MM.1S (cell line): ENCODE measurements at regions not wholly inside any gene's neighbourhood (a gene's known extent, or its start where the extent isn't known, plus 50 kb on each side); places are given as distances from the start of the nearest gene placed in this dataset.

Experiments
- DNase-seq: peaks from one replicate; pipeline ENCODE4 v3.0.0-alpha.2; 2015
- H2AFZ ChIP-seq: fragments of 300-600 bp; sonication (generic); 2 replicates; pipeline ENCODE4 v1.6.0; 2016; ENCODE audit warnings: antibody characterized with exemption, low read length
- H3F3A ChIP-seq: fragments of 300-600 bp; sonication (generic); 2 replicates; pipeline ENCODE4 v1.6.1; 2016; ENCODE audit warnings: mild to moderate bottlenecking, antibody characterized with exemption, low read length, moderate library complexity, mixed read lengths; ENCODE audit not compliant: insufficient read depth
- H3K27ac ChIP-seq: fragments of 300-600 bp; sonication (generic); 2 replicates; pipeline ENCODE4 v1.5.1; 2016; ENCODE audit warnings: mild to moderate bottlenecking, low read length
- H3K27me3 ChIP-seq: fragments of 300-600 bp; sonication (generic); replicated peaks from 2 replicates; pipeline ENCODE4 v1.6.0; 2016; ENCODE audit warnings: low read length; ENCODE audit not compliant: insufficient read depth
- H3K36me3 ChIP-seq: fragments of 300-600 bp; sonication (generic); replicated peaks from 2 replicates; pipeline ENCODE4 v1.6.1; 2016; ENCODE audit warnings: mild to moderate bottlenecking, low read length, mixed read lengths; ENCODE audit not compliant: insufficient read depth
- H3K4me1 ChIP-seq: fragments of 300-600 bp; sonication (generic); 2 replicates; pipeline ENCODE4 v1.6.1; 2016; ENCODE audit warnings: low read length, mixed read lengths
- H3K4me2 ChIP-seq: fragments of 300-600 bp; sonication (generic); 2 replicates; pipeline ENCODE4 v1.6.0; 2016; ENCODE audit warnings: low read depth, low read length
- H3K4me3 ChIP-seq: fragments of 300-600 bp; sonication (generic); 2 replicates; pipeline ENCODE4 v1.5.1; 2016; ENCODE audit warnings: low read length, mixed read lengths
- H3K79me2 ChIP-seq: fragments of 300-600 bp; sonication (generic); 2 replicates; pipeline ENCODE4 v1.6.1; 2016; ENCODE audit warnings: mixed run types, low read length, mixed read lengths
- H3K9ac ChIP-seq: fragments of 300-600 bp; sonication (generic); 2 replicates; pipeline ENCODE4 v1.6.1; 2016; ENCODE audit warnings: low read length, mixed read lengths
- H3K9me2 ChIP-seq: fragments of 300-600 bp; sonication (generic); replicated peaks from 2 replicates; pipeline ENCODE4 v1.6.1; 2016; ENCODE audit warnings: mild to moderate bottlenecking, low read length, mixed read lengths; ENCODE audit not compliant: insufficient read depth
- H3K9me3 ChIP-seq: fragments of 300-600 bp; sonication (generic); replicated peaks from 2 replicates; pipeline ENCODE4 v1.6.1; 2016; ENCODE audit warnings: mild to moderate bottlenecking, low read length, mixed read lengths; ENCODE audit not compliant: insufficient read depth
- H4K20me1 ChIP-seq: fragments of 300-600 bp; sonication (generic); 2 replicates; pipeline ENCODE4 v1.6.1; 2016; ENCODE audit warnings: mild to moderate bottlenecking, low read length, moderate library complexity, mixed read lengths; ENCODE audit not compliant: insufficient read depth
- EZH2 ChIP-seq: fragments of 300-600 bp; sonication (generic); optimal IDR thresholded peaks from 2 replicates; pipeline ENCODE3; 2017; ENCODE audit warnings: low read depth, mild to moderate bottlenecking, antibody characterized with exemption, low read length, mixed read lengths
- EZH2phosphoT487 ChIP-seq: fragments of 300-600 bp; sonication (generic); IDR thresholded peaks from 2 replicates; pipeline ENCODE4 v1.6.1; 2018; ENCODE audit warnings: antibody characterized with exemption, low read length
- TF ChIP-seq, protein P1 (sequence below): fragments of 300-600 bp; sonication (generic); IDR thresholded peaks from 2 replicates; pipeline ENCODE4 v1.5.1; 2016; ENCODE audit warnings: antibody characterized with exemption, low read length, mixed read lengths

DNA sequence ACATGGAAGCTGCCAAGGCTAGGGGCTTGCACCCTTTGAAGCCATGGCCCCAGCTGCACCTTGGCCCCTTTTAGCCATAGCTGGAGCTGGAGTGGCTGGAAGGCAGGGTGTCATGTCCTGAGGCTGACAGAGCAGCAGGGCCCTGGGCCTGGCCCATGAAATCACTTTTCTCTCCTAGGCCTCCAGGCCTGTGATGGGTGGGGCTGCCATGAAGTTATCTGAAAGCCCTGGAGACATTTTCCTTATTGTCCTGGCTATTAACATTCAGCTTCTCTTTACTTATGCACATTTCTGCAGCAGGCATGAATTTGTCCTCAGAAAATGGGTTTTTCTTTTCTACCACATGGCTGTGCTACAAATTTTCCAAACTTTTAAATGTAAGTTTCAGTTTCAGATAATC lies 106.9 kb upstream of the ELMO1 start:
- Histone ChIP-seq H3K4me2 (no peak overlapping the region), H3K4me1 (no peaks in the 10 kb centered on the region), H2AFZ (no peak overlapping the region), H4K20me1 (no peaks in the 10 kb centered on the region), H3K9me3 (no peaks in the 10 kb centered on the region), H3K9me2 (no peaks in the 10 kb centered on the region), H3K9ac (no peak overlapping the region), H3F3A (no peaks in the 10 kb centered on the region), H3K27me3 (no peaks in the 10 kb centered on the region), H3K4me3 (no peak overlapping the region), H3K27ac (no peak overlapping the region), H3K36me3 (no peaks in the 10 kb centered on the region), H3K79me2 (no peaks in the 10 kb centered on the region)
- DNase-seq: no peak
- TF ChIP-seq, protein P1, sequence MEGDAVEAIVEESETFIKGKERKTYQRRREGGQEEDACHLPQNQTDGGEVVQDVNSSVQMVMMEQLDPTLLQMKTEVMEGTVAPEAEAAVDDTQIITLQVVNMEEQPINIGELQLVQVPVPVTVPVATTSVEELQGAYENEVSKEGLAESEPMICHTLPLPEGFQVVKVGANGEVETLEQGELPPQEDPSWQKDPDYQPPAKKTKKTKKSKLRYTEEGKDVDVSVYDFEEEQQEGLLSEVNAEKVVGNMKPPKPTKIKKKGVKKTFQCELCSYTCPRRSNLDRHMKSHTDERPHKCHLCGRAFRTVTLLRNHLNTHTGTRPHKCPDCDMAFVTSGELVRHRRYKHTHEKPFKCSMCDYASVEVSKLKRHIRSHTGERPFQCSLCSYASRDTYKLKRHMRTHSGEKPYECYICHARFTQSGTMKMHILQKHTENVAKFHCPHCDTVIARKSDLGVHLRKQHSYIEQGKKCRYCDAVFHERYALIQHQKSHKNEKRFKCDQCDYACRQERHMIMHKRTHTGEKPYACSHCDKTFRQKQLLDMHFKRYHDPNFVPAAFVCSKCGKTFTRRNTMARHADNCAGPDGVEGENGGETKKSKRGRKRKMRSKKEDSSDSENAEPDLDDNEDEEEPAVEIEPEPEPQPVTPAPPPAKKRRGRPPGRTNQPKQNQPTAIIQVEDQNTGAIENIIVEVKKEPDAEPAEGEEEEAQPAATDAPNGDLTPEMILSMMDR: no peak
- TF ChIP-seq EZH2phosphoT487 (no peak), EZH2 (no peak)

DNA sequence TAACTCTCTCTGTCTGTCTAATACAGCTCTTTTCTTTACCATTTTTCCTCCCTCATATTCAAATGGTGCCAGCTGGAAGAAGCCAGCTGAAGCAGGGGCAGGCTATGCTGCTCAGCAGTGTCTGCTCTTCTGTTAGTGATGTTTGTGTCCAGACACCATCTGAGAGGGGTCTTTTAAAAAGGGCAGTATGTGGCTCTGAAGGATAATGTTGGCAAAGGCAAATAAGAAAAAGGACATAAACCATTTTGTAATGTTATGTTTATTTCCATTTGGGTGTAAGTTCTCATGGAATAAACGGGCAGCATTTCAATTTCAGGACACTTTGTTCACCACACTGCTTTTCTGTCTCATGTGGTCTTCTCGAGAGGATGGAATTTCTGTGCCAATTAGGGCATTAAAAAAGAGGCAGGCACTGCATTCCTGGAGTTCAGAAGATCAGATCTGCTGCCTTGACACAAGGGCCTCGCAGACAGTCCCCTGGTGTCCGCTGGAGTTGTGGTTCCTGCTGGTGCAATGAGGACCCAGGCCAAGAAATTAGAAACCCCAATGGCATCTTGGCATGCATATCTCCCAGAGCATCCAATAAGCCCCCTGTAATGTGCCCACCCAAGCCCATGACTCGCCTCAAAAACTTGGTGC lies 109.0 kb upstream of the ELMO1 start:
- Histone ChIP-seq H3F3A (no peaks in the 10 kb centered on the region), H2AFZ (no peak overlapping the region), H3K9me2 (no peaks in the 10 kb centered on the region), H3K27ac (no peak overlapping the region), H3K4me2 (no peak overlapping the region), H3K9me3 (no peaks in the 10 kb centered on the region), H3K9ac (no peak overlapping the region), H3K79me2 (no peaks in the 10 kb centered on the region), H3K36me3 (no peaks in the 10 kb centered on the region), H3K4me1 (no peaks in the 10 kb centered on the region), H4K20me1 (no peaks in the 10 kb centered on the region), H3K27me3 (no peaks in the 10 kb centered on the region), H3K4me3 (no peak overlapping the region)
- TF ChIP-seq EZH2 (no peak), EZH2phosphoT487 (no peak)
- TF ChIP-seq, protein P1: no peak
- no peak for DNase-seq

DNA sequence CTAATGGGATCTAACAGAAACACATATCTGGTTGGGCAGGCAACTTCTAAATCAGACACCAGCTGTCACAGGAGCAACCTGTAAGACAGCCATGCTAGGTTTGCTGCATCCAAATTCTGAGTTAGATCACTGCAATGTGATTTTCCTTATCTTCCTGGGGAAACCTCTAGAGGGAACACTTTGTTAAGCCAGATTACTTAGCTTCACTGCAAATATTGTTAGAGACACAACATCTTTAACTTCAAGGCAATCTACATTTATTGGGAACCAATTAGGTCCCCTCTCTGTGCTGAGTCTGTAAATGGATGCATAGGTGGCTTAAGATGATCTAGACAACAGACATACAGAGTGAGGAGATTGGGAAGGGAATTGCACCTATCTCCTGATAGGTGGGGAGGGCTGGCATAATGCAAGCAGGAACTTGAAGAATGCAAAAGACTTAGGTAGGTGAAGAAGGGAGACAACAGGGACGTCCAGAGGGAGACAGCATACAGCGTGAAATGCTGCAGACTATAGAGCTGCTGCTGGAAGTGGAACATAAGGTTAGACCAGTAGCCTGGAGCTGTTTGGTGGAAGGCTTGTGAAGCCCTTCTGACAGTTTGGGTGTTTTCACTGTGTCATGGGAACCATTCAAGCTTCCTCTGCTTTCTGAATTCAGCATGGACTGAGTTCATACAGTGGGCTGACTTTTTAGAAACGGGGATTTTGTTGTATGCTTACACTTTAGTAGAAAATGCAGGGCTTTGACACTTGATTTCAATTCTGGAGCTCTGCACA lies 109.8 kb upstream of the ELMO1 start:
- H2AFZ ChIP-seq: no peak overlapping the region
- no peak overlapping the region for H3K4me3 ChIP-seq
- H3K4me1 ChIP-seq: no peaks in the 10 kb centered on the region
- H3K36me3 ChIP-seq: no peaks in the 10 kb centered on the region
- no peaks in the 10 kb centered on the region for H4K20me1 ChIP-seq
- H3F3A ChIP-seq: no peaks in the 10 kb centered on the region
- no peak overlapping the region for H3K4me2 ChIP-seq
- H3K9ac ChIP-seq: no peak overlapping the region
- DNase-seq: no peak
- H3K79me2 ChIP-seq: no peaks in the 10 kb centered on the region
- no peak overlapping the region for H3K27ac ChIP-seq
- no peaks in the 10 kb centered on the region for H3K9me2 ChIP-seq
- TF ChIP-seq, protein P1: no peak
- TF ChIP-seq EZH2 (no peak), EZH2phosphoT487 (no peak)
- no peaks in the 10 kb centered on the region for H3K27me3 ChIP-seq
- no peaks in the 10 kb centered on the region for H3K9me3 ChIP-seq
